H1 (cell line): ENCODE measurements at regions not wholly inside any gene's neighbourhood (a gene's known extent, or its start where the extent isn't known, plus 50 kb on each side); places are given as distances from the start of the nearest gene placed in this dataset.

Experiments used
- CTCF ChIA-PET: fragments of 300-600 bp; sonication (Branson Sonifier 250); formaldehyde crosslinking; loops from one replicate; lab custom pipeline; 2021; ENCODE audit not compliant: partially characterized antibody; lab: Charles Lee
- POLR2A ChIA-PET: fragments of 300-600 bp; sonication (Branson Sonifier 250); formaldehyde crosslinking; loops from one replicate; lab custom pipeline; 2021; ENCODE audit warnings: inconsistent platforms; ENCODE audit not compliant: partially characterized antibody; lab: Charles Lee
- DNase-seq, 2 experiments: peaks; one replicate each; pipeline versions ENCODE4 v3.0.0 to v3.0.0-alpha.2; 2010 to 2022; ENCODE audit warnings: low spot score in 2 of 2, low read depth in 1 of 2, mixed read lengths in 1 of 2
- FAIRE-seq: peaks from 2 replicates; lab custom pipeline; 2011; peaks lifted over from hg19 to GRCh38; lab: Jason Lieb, UNC
- H2AFZ ChIP-seq: 2 replicates; pipeline ENCODE4 v1.8.1; 2012; ENCODE audit warnings: low read length, inconsistent platforms
- H2AK5ac ChIP-seq: 2 replicates; pipeline ENCODE4 v1.6.1; 2013; ENCODE audit warnings: low read depth, low read length
- H2BK120ac ChIP-seq: replicated peaks from 2 replicates; pipeline ENCODE3; 2013; ENCODE audit warnings: low read depth, low read length, inconsistent platforms
- H2BK12ac ChIP-seq: 2 replicates; pipeline ENCODE4 v1.6.1; 2013; ENCODE audit warnings: low read depth, low read length
- H2BK15ac ChIP-seq: 2 replicates; pipeline ENCODE4 v1.6.1; 2013; ENCODE audit warnings: low read length
- H2BK20ac ChIP-seq: 2 replicates; pipeline ENCODE4 v1.6.1; 2013; ENCODE audit warnings: low read length
- H2BK5ac ChIP-seq: 2 replicates; pipeline ENCODE4 v1.6.1; 2013; ENCODE audit warnings: low read depth, low read length
- H3K14ac ChIP-seq: 2 replicates; pipeline ENCODE4 v1.6.1; 2013; ENCODE audit warnings: inconsistent platforms; ENCODE audit not compliant: insufficient read length
- H3K18ac ChIP-seq: 2 replicates; pipeline ENCODE4 v1.6.1; 2013; ENCODE audit warnings: low read length; ENCODE audit errors: extremely low read depth
- H3K23ac ChIP-seq: 2 replicates; pipeline ENCODE4 v1.6.1; 2013; ENCODE audit warnings: inconsistent platforms; ENCODE audit not compliant: insufficient read length
- H3K23me2 ChIP-seq: 2 replicates; pipeline ENCODE4 v1.6.1; 2013; ENCODE audit warnings: low read depth, low read length
- H3K27ac ChIP-seq: 2 replicates; pipeline ENCODE4 v1.6.1; 2011; ENCODE audit warnings: low read depth, low read length, inconsistent platforms
- H3K27me3 ChIP-seq, 4 experiments: replicated peaks in 1 of 4; 1 replicate in 1 of 4; 2 replicates in 3 of 4; pipeline versions ENCODE4 v1.6.1 to v1.8.1; 2011 to 2013; ENCODE audit warnings: low read length in 3 of 4, mild to moderate bottlenecking in 3 of 4, inconsistent platforms in 2 of 4, mixed read lengths in 2 of 4, moderate library complexity in 1 of 4; ENCODE audit not compliant: control insufficient read depth in 3 of 4, insufficient read depth in 3 of 4; ENCODE audit errors: extremely low read depth in 1 of 4
- H3K36me3 ChIP-seq, 4 experiments: 2 replicates each; pipeline versions ENCODE4 v1.6.1 to v1.8.1; 2011 to 2013; ENCODE audit warnings: mild to moderate bottlenecking in 4 of 4, low read length in 3 of 4, moderate library complexity in 2 of 4, control low read depth in 1 of 4, inconsistent platforms in 1 of 4; ENCODE audit not compliant: insufficient read depth in 4 of 4, control insufficient read depth in 2 of 4
- H3K4ac ChIP-seq: replicated peaks from 2 replicates; pipeline ENCODE3; 2013; ENCODE audit warnings: low read length, low read depth, mixed read lengths, inconsistent platforms; ENCODE audit not compliant: insufficient read length
- H3K4me1 ChIP-seq, 4 experiments: replicated peaks in 1 of 4; 1 replicate in 1 of 4; 2 replicates in 3 of 4; pipeline versions ENCODE4 v1.6.1 to v1.8.1; 2011 to 2013; ENCODE audit warnings: low read length in 3 of 4, inconsistent platforms in 2 of 4, mixed read lengths in 1 of 4; ENCODE audit not compliant: insufficient read depth in 4 of 4, control insufficient read depth in 3 of 4
- H3K4me2 ChIP-seq, 2 experiments: 2 replicates each; pipeline versions ENCODE4 v1.6.1 to v1.8.1; 2011 to 2013; ENCODE audit warnings: low read depth in 2 of 2, low read length in 2 of 2, control low read depth in 1 of 2, inconsistent platforms in 1 of 2, mild to moderate bottlenecking in 1 of 2; ENCODE audit not compliant: insufficient read depth in 1 of 2
- H3K4me3 ChIP-seq, 4 experiments: fragments of 200-600, 300-600 bp in 1 of 4; sonication (generic), shearing (Covaris generic), sonication (Bioruptor Twin) in 1 of 4; 2 replicates each; pipeline versions ENCODE4 v1.5.1 to v1.8.1; 2011 to 2016; ENCODE audit warnings: low read length in 4 of 4, low read depth in 3 of 4, control low read depth in 2 of 4, inconsistent platforms in 2 of 4, mild to moderate bottlenecking in 2 of 4, mixed read lengths in 1 of 4, moderate library complexity in 1 of 4; ENCODE audit not compliant: insufficient read depth in 2 of 4; ENCODE audit errors: extremely low read depth in 1 of 4
- H3K56ac ChIP-seq: replicated peaks from 2 replicates; pipeline ENCODE3; 2013; ENCODE audit warnings: low read depth, mild to moderate bottlenecking, mixed read lengths, low read length, inconsistent platforms; ENCODE audit not compliant: insufficient read length
- H3K79me1 ChIP-seq: 2 replicates; pipeline ENCODE4 v1.6.1; 2013; ENCODE audit warnings: low read depth, low read length, control low read depth
- H3K79me2 ChIP-seq, 2 experiments: 2 replicates each; pipeline versions ENCODE4 v1.6.1 to v1.8.1; 2012 to 2013; ENCODE audit warnings: low read length in 2 of 2, mild to moderate bottlenecking in 2 of 2, inconsistent platforms in 1 of 2; ENCODE audit not compliant: insufficient read depth in 2 of 2, control insufficient read depth in 1 of 2
- H3K9ac ChIP-seq, 4 experiments: replicated peaks in 1 of 4; 1 replicate in 1 of 4; 2 replicates in 3 of 4; pipeline versions ENCODE4 v1.6.1 to v1.8.1; 2011 to 2013; ENCODE audit warnings: low read depth in 3 of 4, low read length in 3 of 4, control low read depth in 2 of 4, mild to moderate bottlenecking in 2 of 4, moderate library complexity in 2 of 4, inconsistent platforms in 1 of 4; ENCODE audit errors: extremely low read depth in 1 of 4
- H3K9me3 ChIP-seq, 2 experiments: 2 replicates each; pipeline versions ENCODE4 v1.6.1 to v1.8.1; 2012 to 2013; ENCODE audit warnings: mild to moderate bottlenecking in 2 of 2, moderate library complexity in 2 of 2, control low read depth in 1 of 2, inconsistent platforms in 1 of 2, low read depth in 1 of 2, low read length in 1 of 2, mixed read lengths in 1 of 2; ENCODE audit not compliant: insufficient read depth in 2 of 2
- H4K20me1 ChIP-seq, 2 experiments: replicated peaks in 1 of 2; 2 replicates each; pipeline versions ENCODE3 to v1.8.1; 2011 to 2013; ENCODE audit warnings: inconsistent platforms in 2 of 2, low read length in 2 of 2, mild to moderate bottlenecking in 1 of 2; ENCODE audit not compliant: insufficient read depth in 2 of 2, control insufficient read depth in 1 of 2
- H4K5ac ChIP-seq: 2 replicates; pipeline ENCODE4 v1.6.1; 2013; ENCODE audit warnings: low read length, low read depth, mixed read lengths, inconsistent platforms; ENCODE audit not compliant: insufficient read length
- H4K8ac ChIP-seq: 2 replicates; pipeline ENCODE4 v1.8.0; 2013; ENCODE audit warnings: mild to moderate bottlenecking, moderate library complexity, low read length, inconsistent platforms; ENCODE audit not compliant: insufficient read depth; ENCODE audit errors: extremely low read depth
- H4K91ac ChIP-seq: replicated peaks from 2 replicates; pipeline ENCODE3; 2013; ENCODE audit warnings: low read length, mixed read lengths, inconsistent platforms; ENCODE audit not compliant: insufficient read length
- CBX8 ChIP-seq: fragments of 300-800, 300-1000 bp; sonication (generic); IDR thresholded peaks from 2 replicates; pipeline ENCODE4 v1.7.1; 2016; ENCODE audit warnings: low read depth, low read length, borderline replicate concordance
- WGBS, 2 experiments: shearing (Covaris generic) in 1 of 2; methylation state at CpG; one replicate each; pipeline versions ENCODE4 v1.1.6 to v1.1.7; 2013 to 2015; ENCODE audit warnings: low lambda C conversion rate in 2 of 2, mixed read lengths in 2 of 2, inconsistent platforms in 1 of 2, low coverage in 1 of 2, missing lambda C conversion rate in 1 of 2; ENCODE audit not compliant: insufficient replicate concordance in 2 of 2, insufficient coverage in 1 of 2, insufficient read length in 1 of 2; ENCODE audit errors: extremely low coverage in 1 of 2, missing lambda C conversion rate in 1 of 2; 5-methylcytosine and 5-hydroxymethylcytosine counted together

GRCh38 chr2:126750506-126750905 is 94.5 kb downstream of the GYPC start:
- Histone ChIP-seq H3K27ac (no peak overlapping the region), H3K79me2 (no peaks in the 10 kb centered on the region), H3K36me3 (no peaks in the 10 kb centered on the region), H2BK120ac (no peak overlapping the region), H4K91ac (no peak overlapping the region), H4K5ac (no peak overlapping the region), H2BK5ac (no peak overlapping the region), H2AK5ac (no peak overlapping the region), H3K79me1 (no peaks in the 10 kb centered on the region), H4K20me1 (no peaks in the 10 kb centered on the region), H3K4me2 (no peak overlapping the region), H2AFZ (no peak overlapping the region), H3K4me3 (no peak overlapping the region), H3K4ac (no peak overlapping the region), H2BK12ac (no peak overlapping the region), H3K9ac (no peak overlapping the region)
- DNase-seq: no peak
- CTCF ChIA-PET: interaction anchor here (0.8 to 1.0 kb wide), 2 partner anchors 26 to 222 kb away, joined by 3 read pairs; no protein-coding TSS in a partner anchor
- TF ChIP-seq CBX8: no peak
- TF ChIP-seq, all 59 proteins: peak for 0
- H3K9me3 ChIP-seq: 0 out of 4 replicates have a peak, but pooled peaks cover 0 to 2% of the 10 kb centered on the region in 2 experiments
- POLR2A ChIA-PET: no interaction called here
- 86% methylated on average over 4 of the region's 4 CpGs; no CpG with 5 or more reads in 1 of the 2 experiments for WGBS, 2 experiments
- FAIRE-seq: no peak
- no peaks in the 10 kb centered on the region for H3K27me3 ChIP-seq
- no peak overlapping the region for H3K56ac ChIP-seq
- no peak overlapping the region for H3K23ac ChIP-seq
- peaks cover 0 to 8% (median 0%) of the 10 kb centered on the region in 4 experiments; a peak in 2 of 7 replicates for H3K4me1 ChIP-seq
- no peak overlapping the region for H3K14ac ChIP-seq
- no peak overlapping the region for H2BK20ac ChIP-seq
- no peaks in the 10 kb centered on the region for H3K23me2 ChIP-seq
- no peak overlapping the region for H2BK15ac ChIP-seq
- H3K18ac ChIP-seq: no peak overlapping the region
- H4K8ac ChIP-seq: no peak overlapping the region
